ENCODE measurements at regions not wholly inside any gene's neighbourhood (a gene's known extent, or its start where the extent isn't known, plus 50 kb on each side); places are given as distances from the start of the nearest gene placed in this dataset.

DNA sequence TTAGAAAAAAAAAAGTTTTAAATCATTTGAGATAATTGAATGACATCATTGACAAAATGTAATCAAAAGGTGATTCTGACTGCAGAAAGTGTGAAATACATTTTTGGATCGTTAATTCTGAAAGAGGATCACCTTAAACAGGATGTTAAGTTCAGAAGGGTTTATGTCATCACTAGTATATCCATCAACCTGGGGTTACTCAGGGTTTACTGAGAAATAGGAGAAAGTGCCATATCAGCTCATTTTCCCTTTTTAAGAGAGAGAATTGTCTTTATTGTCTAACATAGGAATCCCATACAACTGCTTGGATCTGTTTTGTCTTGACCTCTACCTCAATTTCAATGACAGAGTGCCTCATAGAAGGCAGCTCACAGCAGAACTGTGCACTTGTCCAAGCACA is 466.1 kb upstream of the LINC00305 start:
- TF ChIP-seq CTCF (optimal IDR thresholded peaks at IDR 0.05 in 1 of 3, IDR thresholded peaks at IDR 0.05 in 1 of 3, conservative IDR thresholded peaks at IDR 0.05 in 1 of 3; ENCODE audit: extremely low read depth in 1 of 3, insufficient read depth in 2 of 3, low read length in 3 of 3): no peak
- TF ChIP-seq EZH2 (IDR thresholded peaks at IDR 0.05; ENCODE audit: low read length): no peak

All from keratinocyte (primary cell).